ENCODE measurements at regions not wholly inside any gene's neighbourhood (a gene's known extent, or its start where the extent isn't known, plus 50 kb on each side); places are given as distances from the start of the nearest gene placed in this dataset.

DNA sequence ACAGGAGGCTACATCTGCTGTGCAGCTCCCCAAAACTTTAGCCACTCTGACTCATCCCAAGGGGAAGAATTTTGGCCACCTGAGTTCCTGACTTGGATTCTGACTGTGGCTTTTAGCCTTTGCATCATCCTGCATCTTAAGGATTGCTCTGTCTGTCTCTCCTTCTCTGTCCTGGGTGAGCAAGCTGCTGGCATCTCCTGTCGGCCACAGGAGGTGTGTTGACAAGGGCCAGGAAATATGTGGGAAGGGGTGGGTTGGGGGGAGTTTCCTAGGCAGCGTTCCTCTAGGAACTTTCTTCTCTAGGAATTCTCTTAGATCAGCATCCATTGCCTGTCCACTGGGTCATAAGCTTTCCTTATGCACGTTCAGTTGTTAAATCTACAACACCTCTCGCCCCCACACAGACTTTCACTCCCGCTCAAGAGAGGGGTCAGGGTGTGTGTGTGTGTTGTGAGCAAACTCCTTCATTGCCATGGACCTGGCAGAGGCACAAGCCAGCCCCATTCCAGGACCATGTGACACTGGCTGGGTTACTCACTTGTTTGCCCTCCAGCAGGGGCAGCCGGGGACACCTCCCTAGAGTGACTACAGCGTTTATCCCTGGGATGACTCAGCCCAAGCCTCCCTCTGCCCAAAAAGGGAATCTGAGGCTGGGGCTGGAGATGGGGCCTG is 145.0 kb upstream of the DUSP10 start:
- H3K27me3 ChIP-seq (ENCODE audit: control insufficient read depth, insufficient read depth, low read length, poor library complexity, severe bottlenecking) = no peaks in the 10 kb centered on the region
- TF ChIP-seq, protein P1, sequence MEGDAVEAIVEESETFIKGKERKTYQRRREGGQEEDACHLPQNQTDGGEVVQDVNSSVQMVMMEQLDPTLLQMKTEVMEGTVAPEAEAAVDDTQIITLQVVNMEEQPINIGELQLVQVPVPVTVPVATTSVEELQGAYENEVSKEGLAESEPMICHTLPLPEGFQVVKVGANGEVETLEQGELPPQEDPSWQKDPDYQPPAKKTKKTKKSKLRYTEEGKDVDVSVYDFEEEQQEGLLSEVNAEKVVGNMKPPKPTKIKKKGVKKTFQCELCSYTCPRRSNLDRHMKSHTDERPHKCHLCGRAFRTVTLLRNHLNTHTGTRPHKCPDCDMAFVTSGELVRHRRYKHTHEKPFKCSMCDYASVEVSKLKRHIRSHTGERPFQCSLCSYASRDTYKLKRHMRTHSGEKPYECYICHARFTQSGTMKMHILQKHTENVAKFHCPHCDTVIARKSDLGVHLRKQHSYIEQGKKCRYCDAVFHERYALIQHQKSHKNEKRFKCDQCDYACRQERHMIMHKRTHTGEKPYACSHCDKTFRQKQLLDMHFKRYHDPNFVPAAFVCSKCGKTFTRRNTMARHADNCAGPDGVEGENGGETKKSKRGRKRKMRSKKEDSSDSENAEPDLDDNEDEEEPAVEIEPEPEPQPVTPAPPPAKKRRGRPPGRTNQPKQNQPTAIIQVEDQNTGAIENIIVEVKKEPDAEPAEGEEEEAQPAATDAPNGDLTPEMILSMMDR (conservative IDR thresholded peaks at IDR 0.05) = peak; percentile 32
- H3K27ac Mint-ChIP-seq = peak overlapping the region; percentile 63
- 81% methylated on average over 4 of the region's 7 CpGs; no CpG with 5 or more reads in 1 of the 2 experiments for WGBS, 2 experiments (ENCODE audit: insufficient coverage in 1 of 2, insufficient read length in 1 of 2)
- H3K9me3 Mint-ChIP-seq = no peaks in the 10 kb centered on the region
- H3K4me3 ChIP-seq (ENCODE audit: low read length) = no peak overlapping the region
- no peaks in the 10 kb centered on the region for H3K27me3 Mint-ChIP-seq (ENCODE audit: insufficient read depth)
- no peaks in the 10 kb centered on the region for H3K36me3 Mint-ChIP-seq (ENCODE audit: low read depth)
- no peak overlapping the region for H3K27ac ChIP-seq (ENCODE audit: low read depth, low read length)
- H3K9ac ChIP-seq (ENCODE audit: extremely low read depth, low read length, poor library complexity, severe bottlenecking) = no peak overlapping the region
- no peaks in the 10 kb centered on the region for H3K9me3 ChIP-seq (ENCODE audit: control insufficient read depth, low read length)
- H3K4me1 ChIP-seq (ENCODE audit: control insufficient read depth, insufficient read depth, low read length) = peaks cover 5% of the 10 kb centered on the region
- peaks cover 15% of the 10 kb centered on the region for H3K4me1 Mint-ChIP-seq
- no peak overlapping the region for H3K4me3 Mint-ChIP-seq
- peak; percentile 87 for DNase-seq
- no peaks in the 10 kb centered on the region for H3K36me3 ChIP-seq (ENCODE audit: control insufficient read depth, insufficient read depth, low read length)

DNA sequence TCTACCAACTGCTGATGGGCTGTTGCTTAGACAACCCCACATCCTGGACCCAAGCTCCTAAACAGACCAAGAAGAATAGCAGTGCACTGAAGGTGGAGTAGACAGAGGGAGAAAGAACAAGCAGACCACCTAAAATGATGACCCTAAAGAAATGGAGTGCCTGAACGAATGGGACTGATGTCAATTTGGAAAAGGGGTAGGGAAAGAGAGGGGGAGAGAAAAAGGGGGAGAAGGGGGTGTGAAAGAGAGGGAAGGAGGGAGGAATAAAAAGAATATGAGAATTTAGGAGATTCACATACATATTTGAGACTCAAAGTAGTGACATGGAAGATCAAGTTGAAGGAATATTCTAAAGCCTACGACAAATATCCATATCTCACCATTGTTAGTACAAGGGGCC is 144.4 kb upstream of the DUSP10 start:
- H3K27me3 ChIP-seq (ENCODE audit: control insufficient read depth, insufficient read depth, low read length, poor library complexity, severe bottlenecking) = no peaks in the 10 kb centered on the region
- no peak overlapping the region for H3K9ac ChIP-seq (ENCODE audit: extremely low read depth, low read length, poor library complexity, severe bottlenecking)
- Mint-ChIP-seq H3K4me3 (no peak overlapping the region), H3K4me1 (peaks cover 17% of the 10 kb centered on the region), H3K27ac (no peak overlapping the region), H3K36me3 (ENCODE audit: low read depth) (no peaks in the 10 kb centered on the region), H3K27me3 (ENCODE audit: insufficient read depth) (no peaks in the 10 kb centered on the region), H3K9me3 (no peaks in the 10 kb centered on the region)
- no peaks in the 10 kb centered on the region for H3K9me3 ChIP-seq (ENCODE audit: control insufficient read depth, low read length)
- whole genome bisulfite sequencing, 2 experiments (ENCODE audit: insufficient coverage in 1 of 2, insufficient read length in 1 of 2) = 75 to 96% methylated on average over 1 to 2 of the region's 2 CpGs
- TF ChIP-seq, protein P1 (conservative IDR thresholded peaks at IDR 0.05) = no peak
- H3K4me3 ChIP-seq (ENCODE audit: low read length) = no peak overlapping the region
- no peak for DNase-seq
- no peak overlapping the region for H3K27ac ChIP-seq (ENCODE audit: low read depth, low read length)
- no peaks in the 10 kb centered on the region for H3K36me3 ChIP-seq (ENCODE audit: control insufficient read depth, insufficient read depth, low read length)
- peaks cover 5% of the 10 kb centered on the region for H3K4me1 ChIP-seq (ENCODE audit: control insufficient read depth, insufficient read depth, low read length)

DNA sequence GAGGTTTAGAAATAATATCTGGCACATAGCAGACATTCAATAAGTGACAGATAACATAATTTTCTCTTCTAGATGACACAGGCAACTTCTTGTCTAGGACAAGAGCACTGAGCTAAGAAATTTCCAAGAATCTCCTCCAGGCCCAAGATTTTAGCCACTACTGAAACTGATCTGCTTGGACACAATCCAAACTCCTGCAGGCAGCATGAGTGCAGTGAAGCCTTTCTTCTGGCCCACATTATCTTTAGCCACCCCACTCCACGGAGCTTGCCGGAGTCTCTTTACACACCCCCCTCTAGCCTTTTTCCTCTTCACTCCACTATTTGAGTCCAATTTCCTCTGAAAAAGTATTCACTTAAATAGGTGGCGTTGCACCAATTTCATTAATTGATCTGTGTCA is 142.9 kb upstream of the DUSP10 start:
- no peaks in the 10 kb centered on the region for H3K36me3 Mint-ChIP-seq (ENCODE audit: low read depth)
- H3K4me1 Mint-ChIP-seq = peaks cover 18% of the 10 kb centered on the region
- Histone ChIP-seq H3K27me3 (ENCODE audit: control insufficient read depth, insufficient read depth, low read length, poor library complexity, severe bottlenecking) (no peaks in the 10 kb centered on the region), H3K4me3 (ENCODE audit: low read length) (no peak overlapping the region), H3K27ac (ENCODE audit: low read depth, low read length) (no peak overlapping the region), H3K9me3 (ENCODE audit: control insufficient read depth, low read length) (no peaks in the 10 kb centered on the region), H3K9ac (ENCODE audit: extremely low read depth, low read length, poor library complexity, severe bottlenecking) (no peak overlapping the region), H3K36me3 (ENCODE audit: control insufficient read depth, insufficient read depth, low read length) (no peaks in the 10 kb centered on the region), H3K4me1 (ENCODE audit: control insufficient read depth, insufficient read depth, low read length) (peaks cover 5% of the 10 kb centered on the region)
- no peak overlapping the region for H3K27ac Mint-ChIP-seq
- 97% methylated on average over 3 of the region's 3 CpGs; no CpG with 5 or more reads in 1 of the 2 experiments for WGBS, 2 experiments (ENCODE audit: insufficient coverage in 1 of 2, insufficient read length in 1 of 2)
- TF ChIP-seq, protein P1 (conservative IDR thresholded peaks at IDR 0.05) = no peak
- H3K4me3 Mint-ChIP-seq = no peak overlapping the region
- DNase-seq = no peak
- no peaks in the 10 kb centered on the region for H3K27me3 Mint-ChIP-seq (ENCODE audit: insufficient read depth)
- no peaks in the 10 kb centered on the region for H3K9me3 Mint-ChIP-seq
